Nephron (organoid): ENCODE measurements at regions not wholly inside any gene's neighbourhood (a gene's known extent, or its start where the extent isn't known, plus 50 kb on each side); places are given as distances from the start of the nearest gene placed in this dataset.
A peak's percentile ranks its signal among the peaks of the same experiment; 100 is the strongest.

Experiments used
- H3K27ac Mint-ChIP-seq, 3 experiments: 2 replicates each; pipeline ENCODE4 v1.8.0; 2020; ENCODE audit warnings: mixed read lengths in 3 of 3, mild to moderate bottlenecking in 2 of 3, moderate library complexity in 1 of 3
- H3K27me3 Mint-ChIP-seq: 2 replicates; pipeline ENCODE4 v1.8.0; 2021; ENCODE audit warnings: low read depth, mild to moderate bottlenecking, moderate library complexity, mixed read lengths
- H3K36me3 Mint-ChIP-seq: 2 replicates; pipeline ENCODE4 v1.8.0; 2020; ENCODE audit warnings: low read depth, mixed read lengths
- H3K4me1 Mint-ChIP-seq: 2 replicates; pipeline ENCODE4 v1.8.0; 2020; ENCODE audit warnings: mixed read lengths
- H3K4me3 Mint-ChIP-seq, 3 experiments: 2 replicates each; pipeline ENCODE4 v1.8.0; 2020; ENCODE audit warnings: mild to moderate bottlenecking in 3 of 3, mixed read lengths in 3 of 3, moderate library complexity in 2 of 3
- H3K9me3 Mint-ChIP-seq: 2 replicates; pipeline ENCODE4 v1.8.0; 2020; ENCODE audit warnings: mixed read lengths
- CTCF ChIP-seq, 3 experiments: fragments of 200-600 bp; sonication (generic); IDR thresholded peaks; one replicate each; pipeline ENCODE4 v1.5.0; 2021; ENCODE audit warnings: antibody characterized with exemption in 3 of 3; ENCODE audit not compliant: unreplicated experiment in 3 of 3

- Mint-ChIP-seq H3K4me1 (peaks cover 4% of the 10 kb centered on the region), H3K36me3 (no peaks in the 10 kb centered on the region), H3K27me3 (no peaks in the 10 kb centered on the region), H3K9me3 (peaks cover 2% of the 10 kb centered on the region), H3K4me3 (no peak overlapping the region), H3K27ac (no peak overlapping the region)
- TF ChIP-seq CTCF (IDR thresholded peaks at IDR 0.05; ENCODE audit: unreplicated experiment in 3 of 3), result no peak
Measured at GRCh38 chr2:214674278-214674677, 135.2 kb downstream of the BARD1 start.

- Mint-ChIP-seq H3K36me3 (no peaks in the 10 kb centered on the region), H3K4me1 (peaks cover 4% of the 10 kb centered on the region), H3K4me3 (no peak overlapping the region), H3K27me3 (no peaks in the 10 kb centered on the region), H3K27ac (peak overlapping the region in 1 of 3 experiments; percentile 29), H3K9me3 (peaks cover 6% of the 10 kb centered on the region)
- TF ChIP-seq CTCF (IDR thresholded peaks at IDR 0.05; ENCODE audit: unreplicated experiment in 3 of 3), result no peak
Measured at GRCh38 chr2:214671319-214671885, 138.1 kb downstream of the BARD1 start.

- Mint-ChIP-seq H3K36me3 (no peaks in the 10 kb centered on the region), H3K9me3 (peaks cover 13% of the 10 kb centered on the region), H3K27ac (no peak overlapping the region), H3K27me3 (no peaks in the 10 kb centered on the region), H3K4me1 (no peaks in the 10 kb centered on the region), H3K4me3 (no peak overlapping the region)
- TF ChIP-seq CTCF (IDR thresholded peaks at IDR 0.05; ENCODE audit: unreplicated experiment in 3 of 3), result no peak
Measured at GRCh38 chr2:214652473-214652872, 157.0 kb downstream of the BARD1 start.

GRCh38 chr2:214651451-214651850, 158.0 kb downstream of the BARD1 start:
- Mint-ChIP-seq H3K9me3 (peaks cover 4% of the 10 kb centered on the region), H3K27me3 (no peaks in the 10 kb centered on the region), H3K27ac (no peak overlapping the region), H3K4me1 (no peaks in the 10 kb centered on the region), H3K4me3 (no peak overlapping the region), H3K36me3 (no peaks in the 10 kb centered on the region)
- TF ChIP-seq CTCF (IDR thresholded peaks at IDR 0.05; ENCODE audit: unreplicated experiment in 3 of 3), result no peak

GRCh38 chr2:214649440-214650205, 159.9 kb downstream of the BARD1 start:
- no peak for TF ChIP-seq CTCF (IDR thresholded peaks at IDR 0.05; ENCODE audit: unreplicated experiment in 3 of 3)
- no peaks in the 10 kb centered on the region for H3K4me1 Mint-ChIP-seq
- no peaks in the 10 kb centered on the region for H3K27me3 Mint-ChIP-seq
- no peak overlapping the region for H3K4me3 Mint-ChIP-seq
- no peaks in the 10 kb centered on the region for H3K36me3 Mint-ChIP-seq
- no peak overlapping the region for H3K27ac Mint-ChIP-seq
- H3K9me3 Mint-ChIP-seq, result no peaks in the 10 kb centered on the region

- Mint-ChIP-seq H3K27ac (no peak overlapping the region), H3K4me3 (no peak overlapping the region), H3K27me3 (no peaks in the 10 kb centered on the region), H3K36me3 (no peaks in the 10 kb centered on the region), H3K4me1 (no peaks in the 10 kb centered on the region), H3K9me3 (no peaks in the 10 kb centered on the region)
- no peak for TF ChIP-seq CTCF (IDR thresholded peaks at IDR 0.05; ENCODE audit: unreplicated experiment in 3 of 3)
Measured at GRCh38 chr2:214648520-214648919, 161.0 kb downstream of the BARD1 start.
